Trophoblast cell (in vitro differentiated cells and primary cell): ENCODE measurements at regions not wholly inside any gene's neighbourhood (a gene's known extent, or its start where the extent isn't known, plus 50 kb on each side); places are given as distances from the start of the nearest gene placed in this dataset.
"Not testable (repeated sequence)": the region's sequence is repeated elsewhere in the genome, so short reads cannot be mapped to it uniquely, and the experiment has no call there.

Experiments used
- DNase-seq, 2 donors: peaks; one replicate each; pipeline ENCODE4 v3.0.0-alpha.2; 2016
- H2AFZ ChIP-seq: 2 replicates; pipeline ENCODE4 v1.6.1; 2013; ENCODE audit warnings: low read length, moderate library complexity, mild to moderate bottlenecking; ENCODE audit not compliant: insufficient read depth, poor library complexity
- H2AK5ac ChIP-seq: 2 replicates; pipeline ENCODE4 v1.6.1; 2013; ENCODE audit warnings: mild to moderate bottlenecking, low read length
- H2BK120ac ChIP-seq: 2 replicates; pipeline ENCODE4 v1.6.1; 2013; ENCODE audit warnings: low read length, mild to moderate bottlenecking, moderate library complexity; ENCODE audit not compliant: insufficient read depth, poor library complexity
- H2BK12ac ChIP-seq: 2 replicates; pipeline ENCODE4 v1.6.1; 2013; ENCODE audit warnings: mild to moderate bottlenecking, low read length, moderate library complexity
- H2BK5ac ChIP-seq: 2 replicates; pipeline ENCODE4 v1.6.1; 2013; ENCODE audit warnings: low read length, low read depth, moderate library complexity, mild to moderate bottlenecking; ENCODE audit not compliant: poor library complexity
- H3K14ac ChIP-seq: 2 replicates; pipeline ENCODE4 v1.6.1; 2013; ENCODE audit warnings: mild to moderate bottlenecking, low read length
- H3K18ac ChIP-seq: 2 replicates; pipeline ENCODE4 v1.6.1; 2013; ENCODE audit warnings: mild to moderate bottlenecking, low read length
- H3K23ac ChIP-seq: 2 replicates; pipeline ENCODE4 v1.6.1; 2013; ENCODE audit warnings: low read length
- H3K27ac ChIP-seq: 2 replicates; pipeline ENCODE4 v1.5.1; 2013; ENCODE audit warnings: low read depth, mild to moderate bottlenecking, inconsistent platforms, low read length, moderate library complexity
- H3K27me3 ChIP-seq: 2 replicates; pipeline ENCODE4 v1.6.1; 2013; ENCODE audit warnings: inconsistent platforms, mild to moderate bottlenecking, low read length, moderate library complexity; ENCODE audit not compliant: insufficient read depth
- H3K36me3 ChIP-seq, 2 experiments: 1 replicate in 1 of 2; 2 replicates in 1 of 2; pipeline ENCODE4 v1.6.1; 2013; ENCODE audit warnings: low read length in 2 of 2, mild to moderate bottlenecking in 2 of 2, moderate library complexity in 1 of 2; ENCODE audit not compliant: insufficient read depth in 2 of 2, control insufficient read depth in 1 of 2
- H3K4ac ChIP-seq: 2 replicates; pipeline ENCODE4 v1.6.1; 2013; ENCODE audit warnings: low read depth, mild to moderate bottlenecking, low read length, moderate library complexity
- H3K4me1 ChIP-seq, 2 experiments: 1 replicate in 1 of 2; 2 replicates in 1 of 2; pipeline ENCODE4 v1.6.1; 2013; ENCODE audit warnings: low read length in 2 of 2, mild to moderate bottlenecking in 2 of 2, moderate library complexity in 1 of 2; ENCODE audit not compliant: insufficient read depth in 2 of 2, control insufficient read depth in 1 of 2
- H3K4me2 ChIP-seq: 2 replicates; pipeline ENCODE4 v1.6.1; 2013; ENCODE audit warnings: inconsistent platforms, mild to moderate bottlenecking, low read length, moderate library complexity
- H3K4me3 ChIP-seq: 2 replicates; pipeline ENCODE4 v1.5.1; 2013; ENCODE audit warnings: mild to moderate bottlenecking, low read depth, low read length, inconsistent platforms
- H3K79me1 ChIP-seq: one replicate; pipeline ENCODE4 v1.6.1; 2013; ENCODE audit warnings: low read length
- H3K79me2 ChIP-seq: 2 replicates; pipeline ENCODE4 v1.6.1; 2013; ENCODE audit warnings: low read length, mild to moderate bottlenecking; ENCODE audit not compliant: control insufficient read depth, insufficient read depth, poor library complexity
- H3K9ac ChIP-seq: 2 replicates; pipeline ENCODE4 v1.6.1; 2013; ENCODE audit warnings: mild to moderate bottlenecking, low read length
- H3K9me3 ChIP-seq: 2 replicates; pipeline ENCODE4 v1.6.1; 2013; ENCODE audit warnings: low read depth, mild to moderate bottlenecking, control low read depth, inconsistent platforms, low read length; ENCODE audit not compliant: insufficient read depth
- H4K12ac ChIP-seq: 2 replicates; pipeline ENCODE4 v1.6.1; 2013; ENCODE audit warnings: low read depth, mild to moderate bottlenecking, low read length, moderate library complexity
- H4K8ac ChIP-seq: 2 replicates; pipeline ENCODE4 v1.6.1; 2013; ENCODE audit warnings: low read depth, mild to moderate bottlenecking, low read length, moderate library complexity
- H4K91ac ChIP-seq: one replicate; pipeline ENCODE4 v1.6.1; 2013; ENCODE audit warnings: low read depth, mild to moderate bottlenecking, low read length, moderate library complexity
- WGBS: extraction: QIAGEN DNeasy Blood & Tissue Kit; methylation state at CpG from one replicate; pipeline ENCODE4 v1.1.7; 2013; ENCODE audit warnings: missing lambda C conversion rate; ENCODE audit not compliant: insufficient read length, insufficient coverage; ENCODE audit errors: extremely low coverage; 5-methylcytosine and 5-hydroxymethylcytosine counted together

GRCh38 chr15:22252047-22252446 lies 171.7 kb downstream of the OR4M2 start:
- H4K91ac ChIP-seq, H3K18ac ChIP-seq, H2BK120ac ChIP-seq, H2AK5ac ChIP-seq, H4K12ac ChIP-seq, H3K27ac ChIP-seq, H3K9ac ChIP-seq, H3K79me1 ChIP-seq, H2AFZ ChIP-seq, H3K27me3 ChIP-seq, H3K36me3 ChIP-seq, H3K4me1 ChIP-seq, H2BK5ac ChIP-seq, H3K23ac ChIP-seq, H3K4me3 ChIP-seq, H3K79me2 ChIP-seq, DNase-seq, H3K4ac ChIP-seq, H3K14ac ChIP-seq, H2BK12ac ChIP-seq, H4K8ac ChIP-seq, H3K4me2 ChIP-seq: not testable (repeated sequence)
- WGBS: no CpG with 5 or more reads among the region's 4 CpGs
- peaks cover 50% of the 10 kb centered on the region for H3K9me3 ChIP-seq

- not testable (repeated sequence) for H3K4ac ChIP-seq
Measured at GRCh38 chr15:22252521-22252920, 172.2 kb downstream of the OR4M2 start.

GRCh38 chr15:22253002-22253675 lies 172.8 kb downstream of the OR4M2 start:
- whole genome bisulfite sequencing: no CpG with 5 or more reads among the region's 14 CpGs

More at GRCh38 chr15:22252521-22252920, 172.2 kb downstream of the OR4M2 start:
- H3K14ac ChIP-seq, H2BK120ac ChIP-seq, H2AK5ac ChIP-seq, H3K79me1 ChIP-seq, H2BK5ac ChIP-seq, H3K79me2 ChIP-seq, H4K91ac ChIP-seq, H3K36me3 ChIP-seq, H3K9ac ChIP-seq, H3K27ac ChIP-seq, H3K23ac ChIP-seq, H4K8ac ChIP-seq, DNase-seq, H3K27me3 ChIP-seq, H2AFZ ChIP-seq, H3K4me2 ChIP-seq, H3K4me3 ChIP-seq, H3K18ac ChIP-seq, H4K12ac ChIP-seq, H2BK12ac ChIP-seq, H3K4me1 ChIP-seq: not testable (repeated sequence)
- no CpG with 5 or more reads among the region's 7 CpGs for WGBS
- H3K9me3 ChIP-seq: peaks cover 51% of the 10 kb centered on the region

GRCh38 chr15:22253676-22254408 lies 173.5 kb downstream of the OR4M2 start:
- Histone ChIP-seq H2BK120ac (no peak overlapping the region), H3K14ac (no peak overlapping the region), H3K9me3 (peaks cover 56% of the 10 kb centered on the region), H3K79me1 (no peaks in the 10 kb centered on the region), H4K12ac (no peak overlapping the region), H3K27me3 (no peaks in the 10 kb centered on the region), H3K4ac (no peak overlapping the region), H2AK5ac (no peak overlapping the region), H4K8ac (no peak overlapping the region), H3K4me3 (no peak overlapping the region), H3K4me2 (no peak overlapping the region), H3K36me3 (no peaks in the 10 kb centered on the region), H2AFZ (no peak overlapping the region), H2BK12ac (no peak overlapping the region), H3K4me1 (no peaks in the 10 kb centered on the region), H3K9ac (no peak overlapping the region), H3K27ac (no peak overlapping the region), H2BK5ac (no peak overlapping the region), H3K23ac (no peak overlapping the region), H4K91ac (no peak overlapping the region), H3K18ac (no peak overlapping the region), H3K79me2 (no peaks in the 10 kb centered on the region)
- DNase-seq: no peak
- no CpG with 5 or more reads among the region's 8 CpGs for WGBS

More at GRCh38 chr15:22253002-22253675, 172.8 kb downstream of the OR4M2 start:
- not testable (repeated sequence) for H3K79me2 ChIP-seq, H3K23ac ChIP-seq, H3K4me1 ChIP-seq, H4K91ac ChIP-seq, H3K14ac ChIP-seq, H3K18ac ChIP-seq, H3K4me2 ChIP-seq, H2AK5ac ChIP-seq, H3K79me1 ChIP-seq, H3K36me3 ChIP-seq, DNase-seq, H3K27me3 ChIP-seq, H3K4me3 ChIP-seq, H3K27ac ChIP-seq, H2BK120ac ChIP-seq, H3K4ac ChIP-seq, H3K9ac ChIP-seq, H2BK12ac ChIP-seq, H2AFZ ChIP-seq, H4K8ac ChIP-seq, H2BK5ac ChIP-seq, H4K12ac ChIP-seq
- peaks cover 49% of the 10 kb centered on the region for H3K9me3 ChIP-seq
